ENCODE measurements at regions not wholly inside any gene's neighbourhood (a gene's known extent, or its start where the extent isn't known, plus 50 kb on each side); places are given as distances from the start of the nearest gene placed in this dataset.
"Not testable (repeated sequence)": the region's sequence is repeated elsewhere in the genome, so short reads cannot be mapped to it uniquely, and the experiment has no call there.

DNA sequence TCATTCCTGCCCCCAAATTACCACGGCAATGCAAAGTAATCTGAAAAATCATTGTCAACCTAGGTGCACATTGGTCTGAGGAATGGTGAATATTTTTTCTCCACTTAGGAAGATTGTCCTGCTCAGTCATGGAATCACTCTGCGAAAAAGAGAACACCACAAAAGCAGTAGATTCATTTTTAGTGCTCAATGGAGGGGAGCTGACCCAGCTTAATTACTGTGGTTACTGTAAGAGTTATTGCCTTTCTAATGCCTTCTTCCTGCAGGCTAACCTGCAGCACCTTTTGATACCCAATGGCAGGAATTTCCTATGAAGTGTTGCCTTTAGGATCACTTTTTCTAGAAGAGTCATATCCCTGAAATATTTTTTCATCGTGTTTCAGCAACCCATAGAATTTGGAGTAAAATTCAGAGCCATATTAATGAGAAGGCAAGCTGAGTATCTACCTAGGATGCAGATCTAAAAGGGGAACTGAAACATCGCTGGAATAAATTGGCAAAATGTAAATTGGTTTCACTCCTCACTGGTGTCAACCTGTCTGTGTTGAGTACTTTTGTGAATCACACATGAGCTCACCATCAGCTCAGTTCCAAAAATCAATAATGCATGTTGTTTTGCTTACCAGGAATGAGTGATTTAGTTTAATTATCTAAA, 464.5 kb downstream of the CSNK1G3 start (continued):
- TF ChIP-seq, protein P1, sequence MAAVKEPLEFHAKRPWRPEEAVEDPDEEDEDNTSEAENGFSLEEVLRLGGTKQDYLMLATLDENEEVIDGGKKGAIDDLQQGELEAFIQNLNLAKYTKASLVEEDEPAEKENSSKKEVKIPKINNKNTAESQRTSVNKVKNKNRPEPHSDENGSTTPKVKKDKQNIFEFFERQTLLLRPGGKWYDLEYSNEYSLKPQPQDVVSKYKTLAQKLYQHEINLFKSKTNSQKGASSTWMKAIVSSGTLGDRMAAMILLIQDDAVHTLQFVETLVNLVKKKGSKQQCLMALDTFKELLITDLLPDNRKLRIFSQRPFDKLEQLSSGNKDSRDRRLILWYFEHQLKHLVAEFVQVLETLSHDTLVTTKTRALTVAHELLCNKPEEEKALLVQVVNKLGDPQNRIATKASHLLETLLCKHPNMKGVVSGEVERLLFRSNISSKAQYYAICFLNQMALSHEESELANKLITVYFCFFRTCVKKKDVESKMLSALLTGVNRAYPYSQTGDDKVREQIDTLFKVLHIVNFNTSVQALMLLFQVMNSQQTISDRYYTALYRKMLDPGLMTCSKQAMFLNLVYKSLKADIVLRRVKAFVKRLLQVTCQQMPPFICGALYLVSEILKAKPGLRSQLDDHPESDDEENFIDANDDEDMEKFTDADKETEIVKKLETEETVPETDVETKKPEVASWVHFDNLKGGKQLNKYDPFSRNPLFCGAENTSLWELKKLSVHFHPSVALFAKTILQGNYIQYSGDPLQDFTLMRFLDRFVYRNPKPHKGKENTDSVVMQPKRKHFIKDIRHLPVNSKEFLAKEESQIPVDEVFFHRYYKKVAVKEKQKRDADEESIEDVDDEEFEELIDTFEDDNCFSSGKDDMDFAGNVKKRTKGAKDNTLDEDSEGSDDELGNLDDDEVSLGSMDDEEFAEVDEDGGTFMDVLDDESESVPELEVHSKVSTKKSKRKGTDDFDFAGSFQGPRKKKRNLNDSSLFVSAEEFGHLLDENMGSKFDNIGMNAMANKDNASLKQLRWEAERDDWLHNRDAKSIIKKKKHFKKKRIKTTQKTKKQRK (IDR thresholded peaks at IDR 0.05; ENCODE audit: borderline replicate concordance, low read depth, low read length): no peak
- no peak for TF ChIP-seq ZNF668 (CRISPR knock-in tag; IDR thresholded peaks at IDR 0.05)
- no peak for TF ChIP-seq FOXA1 (IDR thresholded peaks at IDR 0.05; ENCODE audit: borderline replicate concordance)
- no peak for TF ChIP-seq ZBTB8A (IDR thresholded peaks at IDR 0.05; ENCODE audit: partially characterized antibody)
- TF ChIP-seq ZC3H11A (IDR thresholded peaks at IDR 0.05; ENCODE audit: low read depth, low read length): no peak
- TF ChIP-seq GABPB2 (CRISPR knock-in tag; conservative IDR thresholded peaks at IDR 0.05): no peak
- TF ChIP-seq THRAP3 (IDR thresholded peaks at IDR 0.05; ENCODE audit: borderline replicate concordance): no peak
- TF ChIP-seq TEAD1 (CRISPR knock-in tag; IDR thresholded peaks at IDR 0.05): no peak
- TF ChIP-seq, protein P2, sequence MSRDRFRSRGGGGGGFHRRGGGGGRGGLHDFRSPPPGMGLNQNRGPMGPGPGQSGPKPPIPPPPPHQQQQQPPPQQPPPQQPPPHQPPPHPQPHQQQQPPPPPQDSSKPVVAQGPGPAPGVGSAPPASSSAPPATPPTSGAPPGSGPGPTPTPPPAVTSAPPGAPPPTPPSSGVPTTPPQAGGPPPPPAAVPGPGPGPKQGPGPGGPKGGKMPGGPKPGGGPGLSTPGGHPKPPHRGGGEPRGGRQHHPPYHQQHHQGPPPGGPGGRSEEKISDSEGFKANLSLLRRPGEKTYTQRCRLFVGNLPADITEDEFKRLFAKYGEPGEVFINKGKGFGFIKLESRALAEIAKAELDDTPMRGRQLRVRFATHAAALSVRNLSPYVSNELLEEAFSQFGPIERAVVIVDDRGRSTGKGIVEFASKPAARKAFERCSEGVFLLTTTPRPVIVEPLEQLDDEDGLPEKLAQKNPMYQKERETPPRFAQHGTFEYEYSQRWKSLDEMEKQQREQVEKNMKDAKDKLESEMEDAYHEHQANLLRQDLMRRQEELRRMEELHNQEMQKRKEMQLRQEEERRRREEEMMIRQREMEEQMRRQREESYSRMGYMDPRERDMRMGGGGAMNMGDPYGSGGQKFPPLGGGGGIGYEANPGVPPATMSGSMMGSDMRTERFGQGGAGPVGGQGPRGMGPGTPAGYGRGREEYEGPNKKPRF (IDR thresholded peaks at IDR 0.05; ENCODE audit: low read depth, low read length): no peak
- TF ChIP-seq BACH1 (tag; IDR thresholded peaks at IDR 0.05): no peak
- TF ChIP-seq TCF7L2 (IDR thresholded peaks at IDR 0.05; ENCODE audit: low read depth, low read length): no peak
- no peak for TF ChIP-seq KDM5B (IDR thresholded peaks at IDR 0.05; ENCODE audit: insufficient replicate concordance, low read depth, low read length)
- no peak for TF ChIP-seq HMG20B (CRISPR knock-in tag; IDR thresholded peaks at IDR 0.05)

DNA sequence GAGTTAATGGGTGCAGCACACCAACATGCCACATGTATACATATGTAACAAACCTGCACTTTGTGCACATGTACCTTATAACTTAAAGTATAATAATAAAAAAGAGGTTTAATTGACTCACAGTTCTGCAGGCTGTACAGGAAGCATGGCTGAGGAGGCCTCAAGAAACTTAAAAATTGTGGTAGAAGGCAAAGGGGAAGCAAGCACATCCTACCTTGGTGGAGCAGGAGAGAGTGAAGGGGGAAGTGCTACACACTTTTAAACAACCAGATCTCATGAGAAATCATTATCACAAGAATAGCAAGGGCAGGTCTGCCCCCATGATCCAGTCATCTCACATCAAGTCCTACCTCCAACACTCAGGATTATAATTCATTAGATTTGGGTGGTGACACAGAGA, 463.5 kb downstream of the CSNK1G3 start:
- H3K9ac ChIP-seq (ENCODE audit: insufficient read depth in 1 of 2, low read depth in 2 of 2, low read length in 2 of 2); H3K4me2 ChIP-seq (ENCODE audit: insufficient read depth, low read length); H3K27me3 ChIP-seq (ENCODE audit: control insufficient read depth in 2 of 2, insufficient read depth in 2 of 2, low read length in 2 of 2); H3K9me3 ChIP-seq (replicated peaks; ENCODE audit: control insufficient read depth, insufficient read depth, low read depth, low read length); intact Hi-C loops (cut with micrococcal nuclease); DNase-seq (ENCODE audit: extremely low read depth in 1 of 4, low spot score in 3 of 4); CTCF ChIA-PET (ENCODE audit: low intra/inter-chr PET ratio); H2AFZ ChIP-seq (ENCODE audit: low read depth, low read length); H3K4me3 ChIP-seq; H3K79me2 ChIP-seq (ENCODE audit: control insufficient read depth, insufficient read depth, low read length); POLR2A ChIA-PET; H3K4me1 ChIP-seq (replicated peaks in 1 of 2; ENCODE audit: control insufficient read depth in 2 of 2, insufficient read depth in 2 of 2, low read length in 2 of 2); BruUV-seq (replicated peaks); ATAC-seq; FAIRE-seq; H3K36me3 ChIP-seq (ENCODE audit: control insufficient read depth, insufficient read depth, low read length); H3K9me1 ChIP-seq (ENCODE audit: control insufficient read depth, insufficient read depth, low read length); H4K20me1 ChIP-seq (replicated peaks; ENCODE audit: control insufficient read depth, insufficient read depth, low read length); H3K27ac ChIP-seq (ENCODE audit: extremely low read depth, low read depth, low read length); in situ Hi-C loops (cut with MboI): not testable (repeated sequence)

Data from K562 (cell line).